Thyroid gland (tissue), 4 donors: ENCODE measurements at regions not wholly inside any gene's neighbourhood (a gene's known extent, or its start where the extent isn't known, plus 50 kb on each side); places are given as distances from the start of the nearest gene placed in this dataset.

Experiments
- DNase-seq, 2 donors: peaks; one replicate each; pipeline ENCODE4 v3.0.0-alpha.2; 2019
- H3K27ac ChIP-seq, 3 donors: fragments of 200-600 bp; sonication (generic); 1 replicate in 2 of 3; 2 replicates in 1 of 3; pipeline ENCODE4 v1.5.1; 2016 to 2019; ENCODE audit warnings: mild to moderate bottlenecking in 1 of 3, moderate library complexity in 1 of 3
- H3K27me3 ChIP-seq: fragments of 200-600 bp; sonication (generic); one replicate; pipeline ENCODE4 v1.5.1; 2019
- H3K36me3 ChIP-seq, 2 donors: fragments of 200-600 bp; sonication (generic); one replicate each; pipeline ENCODE4 v1.5.1; 2016 to 2019
- H3K4me1 ChIP-seq, 2 donors: fragments of 200-600 bp; sonication (generic); one replicate each; pipeline ENCODE4 v1.5.1; 2017 to 2019
- H3K4me3 ChIP-seq, 3 donors: fragments of 200-600 bp; sonication (generic); replicated peaks in 1 of 3; 1 replicate in 2 of 3; 2 replicates in 1 of 3; pipeline ENCODE4 v1.5.1; 2016; ENCODE audit warnings: mild to moderate bottlenecking in 1 of 3
- H3K9me3 ChIP-seq: fragments of 200-600 bp; sonication (generic); one replicate; pipeline ENCODE4 v1.5.1; 2017
- POLR2A ChIP-seq, 2 donors: fragments of 450-650 bp; IDR thresholded peaks; one replicate each; pipeline ENCODE4 v1.6.1; 2017; ENCODE audit warnings: antibody characterized with exemption in 2 of 2, mild to moderate bottlenecking in 2 of 2, moderate library complexity in 1 of 2
- WGBS, 2 donors: methylation state at CpG; one replicate each; pipeline ENCODE4 v1.1.5; 2017; 5-methylcytosine and 5-hydroxymethylcytosine counted together
- intact Hi-C: fragments of 100-400 bp; cut with DNase I; formaldehyde crosslinking; loops from one replicate; pipeline ENCODE4 v1.15.1; 2023
- TF ChIP-seq, protein P1 (sequence below), 6 experiments: fragments of 200-600 bp in 3 of 6; fragments of 450-650 bp in 3 of 6; sonication (generic) in 3 of 6; IDR thresholded peaks; one replicate each; pipeline ENCODE4 v1.5.1; 2016 to 2019; ENCODE audit warnings: antibody characterized with exemption in 6 of 6, mild to moderate bottlenecking in 2 of 6, inconsistent platforms in 1 of 6, moderate library complexity in 1 of 6

GRCh38 chr2:142827170-142827569 lies 50.3 kb upstream of the KYNU start:
- intact Hi-C loops: no loop called here
- H3K27ac ChIP-seq: no peak overlapping the region
- H3K4me3 ChIP-seq: no peak overlapping the region
- WGBS, 2 donors: 97 to 98% methylated on average over 9 of the region's 9 CpGs
- no peaks in the 10 kb centered on the region for H3K36me3 ChIP-seq
- no peak for DNase-seq
- TF ChIP-seq, protein P1, sequence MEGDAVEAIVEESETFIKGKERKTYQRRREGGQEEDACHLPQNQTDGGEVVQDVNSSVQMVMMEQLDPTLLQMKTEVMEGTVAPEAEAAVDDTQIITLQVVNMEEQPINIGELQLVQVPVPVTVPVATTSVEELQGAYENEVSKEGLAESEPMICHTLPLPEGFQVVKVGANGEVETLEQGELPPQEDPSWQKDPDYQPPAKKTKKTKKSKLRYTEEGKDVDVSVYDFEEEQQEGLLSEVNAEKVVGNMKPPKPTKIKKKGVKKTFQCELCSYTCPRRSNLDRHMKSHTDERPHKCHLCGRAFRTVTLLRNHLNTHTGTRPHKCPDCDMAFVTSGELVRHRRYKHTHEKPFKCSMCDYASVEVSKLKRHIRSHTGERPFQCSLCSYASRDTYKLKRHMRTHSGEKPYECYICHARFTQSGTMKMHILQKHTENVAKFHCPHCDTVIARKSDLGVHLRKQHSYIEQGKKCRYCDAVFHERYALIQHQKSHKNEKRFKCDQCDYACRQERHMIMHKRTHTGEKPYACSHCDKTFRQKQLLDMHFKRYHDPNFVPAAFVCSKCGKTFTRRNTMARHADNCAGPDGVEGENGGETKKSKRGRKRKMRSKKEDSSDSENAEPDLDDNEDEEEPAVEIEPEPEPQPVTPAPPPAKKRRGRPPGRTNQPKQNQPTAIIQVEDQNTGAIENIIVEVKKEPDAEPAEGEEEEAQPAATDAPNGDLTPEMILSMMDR (IDR thresholded peaks at IDR 0.05): no peak
- no peak for TF ChIP-seq POLR2A (IDR thresholded peaks at IDR 0.05)
- no peaks in the 10 kb centered on the region for H3K9me3 ChIP-seq
- H3K27me3 ChIP-seq: no peaks in the 10 kb centered on the region
- no peaks in the 10 kb centered on the region for H3K4me1 ChIP-seq

- TF ChIP-seq, protein P1 (IDR thresholded peaks at IDR 0.05): no peak
- TF ChIP-seq POLR2A (IDR thresholded peaks at IDR 0.05): no peak
- H3K4me1 ChIP-seq: no peaks in the 10 kb centered on the region
- no peaks in the 10 kb centered on the region for H3K27me3 ChIP-seq
- no peak for DNase-seq
- no peaks in the 10 kb centered on the region for H3K9me3 ChIP-seq
- H3K36me3 ChIP-seq: no peaks in the 10 kb centered on the region
- intact Hi-C loops: no loop called here
- H3K4me3 ChIP-seq: no peak overlapping the region
- H3K27ac ChIP-seq: no peak overlapping the region
- WGBS, 2 donors: 67 to 72% methylated on average over 2 of the region's 2 CpGs
Measured at GRCh38 chr2:142825861-142826260, 51.6 kb upstream of the KYNU start.

DNA sequence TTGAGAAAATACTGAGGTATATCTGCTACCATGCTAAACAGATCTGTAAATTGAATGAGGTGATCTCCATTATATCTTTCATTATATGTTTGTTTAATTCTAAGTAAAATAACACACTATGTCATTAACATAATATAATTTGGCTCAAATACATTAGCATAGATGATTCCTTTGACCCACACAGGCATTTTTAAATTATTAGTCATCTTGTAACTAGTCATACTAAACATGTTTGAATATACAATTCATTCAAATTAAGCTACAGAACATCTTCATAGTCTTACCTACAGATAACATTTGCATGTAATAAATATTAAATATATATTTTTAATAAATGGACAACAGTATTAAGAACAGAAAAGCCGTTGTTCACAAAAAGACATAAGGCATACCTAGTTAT lies 52.7 kb upstream of the KYNU start:
- Histone ChIP-seq H3K4me1 (no peaks in the 10 kb centered on the region), H3K36me3 (no peaks in the 10 kb centered on the region), H3K9me3 (no peaks in the 10 kb centered on the region), H3K27me3 (no peaks in the 10 kb centered on the region), H3K27ac (no peak overlapping the region), H3K4me3 (no peak overlapping the region)
- DNase-seq: no peak
- TF ChIP-seq, protein P1 (IDR thresholded peaks at IDR 0.05): no peak
- no peak for TF ChIP-seq POLR2A (IDR thresholded peaks at IDR 0.05)
- 92 to 93% methylated on average over 1 of the region's 1 CpG for WGBS, 2 donors
- intact Hi-C loops: no loop called here

GRCh38 chr2:142822190-142822589 lies 55.3 kb upstream of the KYNU start:
- H3K4me1 ChIP-seq: no peaks in the 10 kb centered on the region
- no peaks in the 10 kb centered on the region for H3K9me3 ChIP-seq
- no peak overlapping the region for H3K27ac ChIP-seq
- intact Hi-C loops: no loop called here
- no peak for DNase-seq
- TF ChIP-seq POLR2A (IDR thresholded peaks at IDR 0.05): no peak
- TF ChIP-seq, protein P1 (IDR thresholded peaks at IDR 0.05): no peak
- H3K27me3 ChIP-seq: no peaks in the 10 kb centered on the region
- H3K36me3 ChIP-seq: no peaks in the 10 kb centered on the region
- WGBS, 2 donors: 51 to 59% methylated on average over 3 of the region's 3 CpGs
- H3K4me3 ChIP-seq: no peak overlapping the region

DNA sequence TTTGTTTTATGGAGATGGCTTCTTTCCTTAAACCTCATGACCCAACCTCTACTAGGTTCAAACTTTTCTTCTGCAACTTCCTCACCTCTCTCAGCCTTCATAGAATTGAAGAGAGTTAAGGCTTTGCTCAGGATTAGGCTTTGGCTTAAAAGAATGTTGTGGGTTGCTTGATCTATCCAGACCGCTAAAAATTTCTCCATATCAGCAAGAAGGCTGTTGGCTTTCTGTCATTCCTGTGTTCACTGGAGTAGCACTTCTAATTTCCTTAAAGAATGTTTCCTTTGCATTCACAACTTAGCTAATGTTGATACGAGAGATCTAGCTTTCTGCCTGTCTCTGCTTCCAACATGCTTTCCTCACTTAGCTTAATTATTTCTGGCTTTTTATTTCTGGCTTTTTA lies 58.1 kb upstream of the KYNU start:
- WGBS, 2 donors: 25 to 46% methylated on average over 2 of the region's 2 CpGs
- Histone ChIP-seq H3K27ac (no peak overlapping the region), H3K36me3 (no peaks in the 10 kb centered on the region), H3K27me3 (no peaks in the 10 kb centered on the region), H3K4me3 (no peak overlapping the region), H3K9me3 (no peaks in the 10 kb centered on the region), H3K4me1 (no peaks in the 10 kb centered on the region)
- DNase-seq: no peak
- TF ChIP-seq, protein P1 (IDR thresholded peaks at IDR 0.05): no peak
- no peak for TF ChIP-seq POLR2A (IDR thresholded peaks at IDR 0.05)
- intact Hi-C loops: no loop called here
